RCC 7860 (cell line): ENCODE measurements at regions not wholly inside any gene's neighbourhood (a gene's known extent, or its start where the extent isn't known, plus 50 kb on each side); places are given as distances from the start of the nearest gene placed in this dataset.
"Not testable (repeated sequence)": the region's sequence is repeated elsewhere in the genome, so short reads cannot be mapped to it uniquely, and the experiment has no call there.

Experiments
- DNase-seq: peaks from one replicate; pipeline ENCODE4 v3.0.0-alpha.2; 2015; ENCODE audit warnings: low spot score
- FAIRE-seq: peaks from 2 replicates; lab custom pipeline; 2012; peaks lifted over from hg19 to GRCh38; lab: Jason Lieb, UNC

DNA sequence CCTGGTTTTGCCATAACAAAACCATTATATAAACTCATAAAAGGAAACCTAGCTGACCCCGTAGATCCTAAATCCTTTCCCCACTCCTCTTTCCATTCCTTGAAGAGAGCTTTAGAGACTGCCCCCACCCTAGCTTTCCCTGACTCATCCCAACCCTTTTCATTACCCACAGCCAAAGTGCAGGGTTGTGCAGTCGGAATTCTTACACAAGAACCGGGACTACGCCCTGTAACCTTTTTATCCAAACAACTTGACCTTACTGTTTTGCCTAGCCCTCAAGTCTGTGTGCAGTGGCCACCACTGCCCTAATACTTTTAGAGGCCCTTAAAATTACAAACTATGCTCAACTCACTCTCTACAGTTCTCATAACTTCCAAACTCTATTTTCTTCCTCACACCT is 116.0 kb upstream of the PTPN13 start:
- FAIRE-seq, DNase-seq: not testable (repeated sequence)

GRCh38 chr4:86481440-86481839 is 112.7 kb upstream of the PTPN13 start:
- DNase-seq (no peak), FAIRE-seq (no peak)

DNA sequence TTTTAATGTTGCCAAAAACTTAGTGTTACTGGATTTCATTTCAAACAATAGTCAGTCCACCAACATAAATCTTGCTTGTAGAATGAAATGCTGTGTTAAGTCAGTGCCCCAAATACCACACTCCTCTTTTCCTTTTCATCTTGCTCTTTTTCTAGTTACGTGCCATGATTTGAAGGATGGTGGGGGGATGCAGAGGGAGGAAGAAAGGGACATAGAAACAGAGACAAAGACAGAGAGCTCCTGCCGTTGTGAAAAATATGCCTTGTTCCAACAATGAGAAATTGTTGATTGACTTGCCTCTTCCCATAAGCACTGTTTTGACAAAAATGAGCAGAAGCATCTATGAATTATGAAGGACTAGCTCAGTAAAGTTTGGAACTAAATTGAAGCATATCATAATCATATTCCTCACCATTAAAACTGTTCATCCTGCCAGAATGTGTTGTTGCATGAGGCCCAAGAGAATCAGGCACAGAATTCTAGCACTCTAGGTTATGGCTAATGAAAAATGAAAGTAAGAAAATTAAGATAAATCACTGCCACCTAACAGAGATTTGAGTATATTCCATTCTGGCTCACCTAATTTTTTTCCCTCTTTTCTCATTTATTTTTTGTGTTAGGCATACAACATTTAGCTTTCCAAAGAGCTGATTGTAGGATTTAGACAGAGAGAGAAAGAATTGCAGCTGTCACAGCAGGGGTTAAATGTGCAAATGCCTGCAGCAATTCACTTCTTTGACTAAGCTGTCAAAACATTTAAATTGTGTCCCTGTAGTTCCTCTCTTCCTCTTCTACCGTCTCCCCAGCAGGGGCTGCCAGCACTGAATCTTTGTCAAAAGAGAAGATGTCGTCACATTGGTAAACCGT is 111.6 kb upstream of the PTPN13 start:
- no peak for FAIRE-seq
- DNase-seq, result no peak

- no peak for FAIRE-seq
- no peak for DNase-seq
These were observed 111.0 kb upstream of the PTPN13 start for GRCh38 chr4:86483173-86483490.

DNA sequence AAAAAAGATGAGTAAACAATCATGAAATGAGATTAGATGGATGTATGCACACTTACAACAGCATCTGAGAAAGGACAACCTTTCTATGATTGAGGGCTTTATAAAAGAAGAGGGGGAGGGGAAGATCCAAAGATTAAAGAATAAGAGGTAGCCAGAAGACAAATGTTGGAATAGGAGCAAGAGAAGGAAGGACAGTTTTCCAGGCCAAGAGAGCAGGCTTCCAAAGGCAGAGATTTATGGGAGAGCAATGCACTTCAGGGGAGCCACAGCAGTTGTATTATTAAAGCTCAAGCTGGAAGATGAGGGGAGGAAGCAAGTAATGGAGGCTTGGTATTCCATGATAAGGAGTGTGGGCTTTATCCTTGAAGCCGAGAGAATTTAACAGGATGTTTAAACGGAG is 110.3 kb upstream of the PTPN13 start:
- FAIRE-seq, result no peak
- no peak for DNase-seq

- DNase-seq, result no peak
- FAIRE-seq, result no peak
These were observed 109.9 kb upstream of the PTPN13 start for GRCh38 chr4:86484241-86484640.

DNA sequence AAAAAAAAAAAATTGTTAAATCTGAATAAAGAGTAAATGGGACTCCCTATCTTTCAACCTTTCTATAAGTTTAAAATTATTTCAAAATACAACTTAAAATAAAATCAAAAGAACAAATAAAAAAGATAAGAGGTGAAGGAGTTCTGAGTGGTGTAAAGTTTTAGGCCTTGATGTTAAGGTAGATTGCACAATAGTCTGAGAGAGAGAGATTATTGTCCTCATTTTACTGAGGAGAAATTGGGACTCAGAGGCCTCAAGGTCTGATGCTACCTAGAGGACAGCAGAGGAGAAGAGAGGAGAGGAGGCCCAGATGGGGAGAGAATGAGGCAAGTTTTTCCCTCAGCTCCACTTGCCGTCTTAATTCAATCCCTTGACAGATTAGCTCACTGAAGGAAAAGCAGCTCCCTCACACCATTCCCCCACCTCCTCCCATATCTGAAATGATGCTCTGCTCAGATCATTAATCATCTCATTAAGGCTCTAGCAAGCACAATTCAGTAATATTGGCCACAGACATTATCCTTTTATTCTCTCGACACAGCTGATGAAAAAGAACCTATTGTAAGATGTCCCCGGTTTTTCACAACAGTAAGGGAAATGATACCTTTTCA is 106.3 kb upstream of the PTPN13 start:
- no peak for DNase-seq
- no peak for FAIRE-seq

DNA sequence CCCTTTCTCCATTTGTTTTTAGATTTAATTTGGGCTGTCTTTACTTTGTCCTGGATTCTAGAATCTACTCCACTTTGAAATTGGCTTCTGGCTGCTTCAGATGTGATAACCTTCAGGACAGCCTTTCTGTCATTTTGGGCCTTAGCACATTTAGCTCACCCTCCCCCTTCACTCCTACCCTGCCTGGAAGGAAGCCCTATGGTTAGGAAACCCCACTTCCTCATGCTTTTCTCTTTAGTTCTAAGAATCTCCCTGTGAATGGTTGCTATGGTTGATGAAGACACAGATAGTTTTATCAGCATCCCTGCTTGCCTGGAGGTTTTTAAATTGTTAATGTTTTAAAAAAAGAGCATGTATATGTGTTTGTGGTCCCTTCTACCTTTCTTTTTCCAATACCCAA is 100.7 kb upstream of the PTPN13 start:
- no peak for DNase-seq
- FAIRE-seq, result no peak

GRCh38 chr4:86496094-86497080 is 97.7 kb upstream of the PTPN13 start:
- peak; percentile 95 for FAIRE-seq
- peak; percentile 72 for DNase-seq

DNA sequence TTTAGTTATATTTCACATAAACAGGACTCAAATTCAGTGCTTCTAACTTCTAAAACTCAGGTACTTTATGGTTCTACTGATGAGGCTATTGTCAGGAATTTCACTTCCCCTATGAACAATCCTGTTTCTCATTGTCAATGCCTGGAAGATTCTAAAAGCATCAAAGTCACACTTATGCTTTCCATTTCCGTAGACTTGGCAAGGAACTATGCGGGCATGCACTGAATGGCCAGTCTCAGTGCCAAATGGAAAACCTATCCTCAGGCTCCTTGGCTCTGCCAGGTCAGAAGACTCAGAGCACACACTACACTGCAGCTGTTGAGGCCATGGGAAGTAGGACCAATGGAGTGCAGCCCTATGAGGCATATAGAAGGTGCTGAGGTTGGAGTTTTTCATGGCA is 97.0 kb upstream of the PTPN13 start:
- FAIRE-seq, result no peak
- peak; percentile 66 for DNase-seq

- FAIRE-seq (peak; percentile 81), DNase-seq (peak; percentile 56)
These were observed 95.9 kb upstream of the PTPN13 start for GRCh38 chr4:86497980-86498862.

- no peak for DNase-seq
- no peak for FAIRE-seq
These were observed 95.3 kb upstream of the PTPN13 start for GRCh38 chr4:86498863-86499166.

GRCh38 chr4:86500527-86500926 is 93.6 kb upstream of the PTPN13 start:
- FAIRE-seq (peak; percentile 11), DNase-seq (no peak)

- DNase-seq (no peak), FAIRE-seq (no peak)
These were observed 92.0 kb upstream of the PTPN13 start for GRCh38 chr4:86502081-86502480.

DNA sequence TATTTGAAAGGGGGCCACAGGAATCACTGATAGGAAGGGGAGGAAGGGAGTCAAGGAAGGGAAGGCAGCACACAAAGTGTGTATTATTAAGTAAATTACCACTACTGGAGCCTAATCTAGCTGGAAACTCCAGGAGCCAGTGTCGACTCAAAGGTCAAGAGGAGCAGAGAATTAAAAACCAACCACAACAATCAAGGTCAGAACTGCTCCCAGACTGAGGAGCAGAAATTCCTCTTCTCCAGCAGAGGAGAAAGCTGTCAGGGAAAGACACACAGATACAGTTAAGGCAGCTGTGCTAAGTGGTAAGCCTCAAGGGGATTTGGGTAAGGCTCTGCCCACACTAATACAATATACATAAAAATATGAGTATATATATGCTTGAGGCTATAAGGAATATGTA is 87.5 kb upstream of the PTPN13 start:
- DNase-seq (peak; percentile 73), FAIRE-seq (peak; percentile 95)

GRCh38 chr4:86508436-86508835 is 85.7 kb upstream of the PTPN13 start:
- DNase-seq (peak; percentile 84), FAIRE-seq (peak; percentile 98)

DNA sequence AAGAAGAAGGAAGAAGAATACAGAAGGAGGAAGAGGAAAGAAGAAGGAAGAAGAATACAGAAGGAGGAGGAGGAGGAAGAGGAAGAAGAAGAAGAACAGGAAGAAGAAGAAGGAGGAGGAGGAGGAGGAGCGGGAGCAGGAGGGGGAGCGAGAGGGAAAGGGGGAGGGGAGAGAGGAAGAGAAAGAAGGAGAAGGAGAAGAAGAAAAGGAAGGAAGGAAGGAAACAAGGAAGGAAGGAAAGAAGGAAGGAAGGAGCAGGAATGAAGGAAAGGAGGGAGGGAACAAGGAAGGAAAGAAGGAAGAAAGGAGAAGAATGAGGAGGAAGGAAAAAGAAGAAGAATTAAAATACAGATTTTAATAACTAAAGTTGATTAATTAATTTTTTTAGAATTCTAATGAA is 82.5 kb upstream of the PTPN13 start:
- FAIRE-seq (no peak), DNase-seq (no peak)

DNA sequence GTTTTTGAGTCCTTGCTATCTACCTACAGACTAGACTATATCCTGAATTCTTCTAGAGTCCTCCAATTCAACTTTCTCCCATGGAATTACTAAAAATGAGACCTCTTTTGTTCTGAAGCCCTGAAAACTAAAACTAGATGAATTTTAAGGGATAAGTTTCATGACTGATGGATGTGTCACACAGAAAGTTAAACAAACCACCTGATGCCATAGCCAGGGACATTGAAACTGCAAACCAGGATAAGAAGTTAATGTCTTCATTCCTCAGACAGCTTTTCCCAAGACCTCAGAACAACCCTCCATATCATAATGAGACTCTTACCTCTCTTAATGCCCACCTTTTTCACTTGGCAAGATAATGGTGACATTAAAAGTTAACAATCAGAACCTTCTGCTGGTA is 81.5 kb upstream of the PTPN13 start:
- DNase-seq, result no peak
- FAIRE-seq, result no peak

- DNase-seq, FAIRE-seq: not testable (repeated sequence)
These were observed 78.2 kb upstream of the PTPN13 start for GRCh38 chr4:86515963-86516362.

GRCh38 chr4:86521373-86521969 is 72.6 kb upstream of the PTPN13 start:
- FAIRE-seq (no peak), DNase-seq (no peak)
